NCI-H2196 (cell line): ENCODE measurements at regions not wholly inside any gene's neighbourhood (a gene's known extent, or its start where the extent isn't known, plus 50 kb on each side); places are given as distances from the start of the nearest gene placed in this dataset.
"Not testable (repeated sequence)": the region's sequence is repeated elsewhere in the genome, so short reads cannot be mapped to it uniquely, and the experiment has no call there.

Experiments used
- DNase-seq: peaks from one replicate; lab custom pipeline; 2025; ENCODE audit not compliant: unreplicated experiment; lab: John Stamatoyannopoulos, UW

- DNase-seq = not testable (repeated sequence)
Observed at GRCh38 chr10:95137990-95138625, 55.9 kb upstream of the ACSM6 start.

GRCh38 chr10:95134490-95134889 lies 59.5 kb upstream of the ACSM6 start:
- no peak for DNase-seq

GRCh38 chr10:95133997-95134396 lies 60.0 kb upstream of the ACSM6 start:
- no peak for DNase-seq

GRCh38 chr10:95133016-95133752 lies 60.9 kb upstream of the ACSM6 start:
- DNase-seq = peak; percentile 63

- DNase-seq = not testable (repeated sequence)
Observed at GRCh38 chr10:95130429-95130828, 61.1 kb upstream of the CYP2C8 start.

GRCh38 chr10:95125582-95125981 lies 56.3 kb upstream of the CYP2C8 start:
- no peak for DNase-seq

GRCh38 chr10:95122736-95123135 lies 53.4 kb upstream of the CYP2C8 start:
- no peak for DNase-seq

- no peak for DNase-seq
Observed at GRCh38 chr10:95121904-95122303, 52.6 kb upstream of the CYP2C8 start.
